ENCODE measurements at regions not wholly inside any gene's neighbourhood (a gene's known extent, or its start where the extent isn't known, plus 50 kb on each side); places are given as distances from the start of the nearest gene placed in this dataset.
"Not testable (repeated sequence)": the region's sequence is repeated elsewhere in the genome, so short reads cannot be mapped to it uniquely, and the experiment has no call there.

DNA sequence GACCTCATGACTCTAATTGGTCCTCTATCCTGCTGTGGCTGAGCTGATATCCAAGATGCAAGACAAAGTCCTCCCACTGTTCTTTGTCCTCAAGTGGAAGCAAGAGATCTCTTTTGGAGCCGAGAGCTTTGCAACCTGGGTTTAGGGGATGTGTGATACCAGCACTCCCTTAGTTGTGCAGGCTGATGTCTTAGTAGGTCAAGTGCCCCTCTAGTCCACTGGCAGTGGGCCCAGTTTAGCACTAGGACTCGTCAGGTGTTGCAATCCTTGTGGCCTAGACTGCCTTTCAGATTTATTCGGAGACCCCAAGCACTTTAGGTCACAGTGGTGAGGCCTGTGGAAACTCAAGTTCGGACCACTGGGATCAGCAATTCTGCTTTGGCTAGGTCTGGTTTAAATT is 64.0 kb downstream of the GPRASP3 start:
- DNase-seq = no peak

DNA sequence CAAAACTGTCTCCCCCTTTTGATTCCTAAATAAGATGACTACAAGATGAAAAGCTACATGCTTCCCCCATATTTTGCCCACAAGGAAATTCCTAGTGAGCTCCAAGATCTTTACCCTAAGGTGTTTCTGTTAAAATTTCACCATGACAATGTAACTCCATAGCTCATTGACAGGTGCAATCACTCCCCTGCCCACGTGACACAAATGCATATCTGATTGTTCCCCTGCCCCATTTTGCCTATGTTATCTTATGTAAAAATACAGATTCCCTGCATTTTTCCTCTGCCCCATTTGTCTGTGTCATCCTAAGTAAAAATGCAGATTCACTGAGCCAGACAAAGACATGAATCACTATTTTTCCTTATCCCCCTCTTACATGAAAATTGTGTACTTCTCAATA is 66.7 kb downstream of the GPRASP3 start:
- no peak for DNase-seq

DNA sequence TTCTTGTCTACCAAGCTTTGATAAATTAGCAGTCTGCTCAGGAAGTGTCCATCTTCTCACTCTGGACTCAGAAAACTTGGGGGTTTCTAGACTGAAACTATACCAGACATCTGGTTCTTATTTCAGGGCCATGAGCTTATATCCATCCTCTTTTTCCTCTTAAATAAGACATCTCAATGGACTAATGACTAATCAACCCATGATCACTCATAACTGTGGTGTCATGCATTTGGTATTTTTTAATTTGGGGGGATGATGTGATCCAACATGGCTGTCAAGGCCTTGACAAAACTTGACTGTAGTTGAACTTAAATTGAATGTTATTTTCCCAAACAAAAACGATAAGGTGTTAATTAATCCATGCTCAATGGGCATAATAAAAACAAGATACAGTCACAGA is 87.8 kb downstream of the GPRASP3 start:
- DNase-seq = no peak

DNA sequence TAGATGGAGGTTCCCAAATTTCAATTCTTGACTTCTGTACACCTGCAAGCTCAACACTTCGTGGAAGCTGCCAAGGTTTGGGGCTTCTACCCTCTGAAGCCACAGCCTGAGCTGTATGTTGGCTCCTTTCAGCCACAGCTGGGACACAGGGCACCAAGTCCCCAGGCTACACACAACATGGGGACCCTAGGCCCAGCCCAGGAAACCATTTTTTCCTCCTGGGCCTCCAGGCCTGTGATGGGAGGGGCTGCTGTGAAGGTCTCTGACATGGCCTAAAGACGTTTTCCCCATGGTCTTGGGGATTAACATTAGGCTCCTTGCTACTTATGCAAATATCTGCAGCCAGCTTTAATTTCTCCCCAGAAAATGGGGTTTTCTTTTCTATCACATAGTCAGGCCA is 97.7 kb downstream of the GPRASP3 start:
- not testable (repeated sequence) for DNase-seq

DNA sequence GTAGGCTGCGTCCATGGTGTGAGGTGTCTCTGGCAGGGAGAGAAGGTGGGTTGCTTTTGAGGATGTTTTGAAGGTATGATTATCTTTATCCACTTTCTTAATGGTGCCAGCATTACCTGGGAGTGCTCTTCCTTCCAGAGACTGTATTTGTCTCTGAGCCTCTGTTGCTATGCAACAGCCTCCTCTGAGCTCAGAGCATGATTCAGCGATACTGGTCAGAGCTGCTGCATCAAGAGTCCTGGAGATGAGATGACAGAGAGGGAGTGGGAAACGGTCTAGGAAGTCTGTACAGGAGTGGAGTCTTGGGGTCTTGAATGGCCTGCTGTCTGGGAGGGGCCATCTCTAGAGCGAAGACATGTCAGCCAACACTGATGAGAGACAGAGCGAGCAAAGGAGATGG is 104.4 kb upstream of the RAB40AL start:
- DNase-seq = no peak

DNA sequence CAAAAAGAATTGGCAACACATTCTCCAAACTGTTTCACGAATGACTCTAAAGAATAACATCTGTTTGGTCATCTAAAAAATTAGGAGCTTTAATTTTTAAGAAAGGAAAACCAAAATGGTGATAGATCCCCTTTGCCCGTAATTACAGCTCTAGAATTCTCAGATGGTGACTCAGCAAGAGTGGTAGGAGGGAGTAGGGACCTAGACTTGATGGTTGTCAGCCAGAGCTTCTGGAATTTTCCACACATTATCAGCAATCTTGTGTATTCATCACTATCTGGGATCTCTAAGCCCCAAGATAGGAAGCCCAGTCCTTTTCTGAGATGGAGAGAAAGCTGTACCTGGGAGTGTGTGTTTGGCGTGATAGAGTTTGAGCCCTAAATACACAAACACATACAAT is 103.9 kb upstream of the RAB40AL start:
- DNase-seq = no peak

DNA sequence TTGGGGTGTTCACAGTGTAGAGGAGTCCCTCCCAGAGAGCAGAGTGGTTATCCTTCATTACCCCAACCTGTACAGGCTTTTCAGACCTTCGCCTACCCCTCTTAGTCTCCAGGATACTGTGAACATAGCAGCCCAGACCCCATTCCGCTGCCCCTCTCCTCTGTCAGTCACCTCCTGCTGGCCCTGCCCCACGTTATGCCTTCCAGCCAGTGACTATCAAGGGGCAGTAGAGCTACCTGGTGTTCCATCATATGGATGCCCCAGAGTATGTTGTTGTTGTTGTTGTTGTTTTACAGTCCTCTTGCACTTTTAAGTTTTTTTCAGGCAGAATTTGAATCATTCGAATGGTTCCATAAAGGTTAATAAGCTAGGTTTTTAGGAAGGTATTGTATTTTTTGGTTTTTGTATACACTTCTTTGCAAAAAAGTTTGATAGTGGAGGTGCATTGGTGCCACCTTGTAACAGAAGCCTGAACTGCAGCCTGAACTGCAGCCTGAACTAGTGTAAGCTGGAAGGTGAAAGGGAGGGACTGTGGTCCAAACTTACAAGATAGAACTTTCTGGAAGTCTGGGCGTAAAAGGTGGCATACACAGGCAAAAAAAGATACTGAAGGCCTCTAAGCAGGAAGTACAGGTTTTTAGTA is 101.4 kb upstream of the RAB40AL start:
- DNase-seq = peak; percentile 22 to 30

DNA sequence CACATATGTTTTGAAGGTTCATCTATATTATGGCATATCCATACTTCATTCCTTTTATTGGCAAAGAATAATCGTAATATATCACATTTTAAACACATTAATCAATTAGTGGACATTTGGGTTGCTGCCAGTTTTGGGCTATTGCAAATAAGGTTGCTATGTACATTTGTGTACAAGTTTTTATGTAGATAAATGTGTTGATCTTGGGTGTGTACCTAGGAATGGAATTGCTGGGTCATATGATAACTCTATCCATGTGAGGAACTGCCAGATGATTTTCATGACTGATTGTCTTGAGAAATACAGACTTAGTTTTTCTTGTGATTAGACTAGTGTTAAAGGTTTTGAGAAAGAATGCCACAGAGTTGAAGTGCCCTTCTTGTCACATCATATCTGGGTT is 99.2 kb upstream of the RAB40AL start:
- DNase-seq = no peak

DNA sequence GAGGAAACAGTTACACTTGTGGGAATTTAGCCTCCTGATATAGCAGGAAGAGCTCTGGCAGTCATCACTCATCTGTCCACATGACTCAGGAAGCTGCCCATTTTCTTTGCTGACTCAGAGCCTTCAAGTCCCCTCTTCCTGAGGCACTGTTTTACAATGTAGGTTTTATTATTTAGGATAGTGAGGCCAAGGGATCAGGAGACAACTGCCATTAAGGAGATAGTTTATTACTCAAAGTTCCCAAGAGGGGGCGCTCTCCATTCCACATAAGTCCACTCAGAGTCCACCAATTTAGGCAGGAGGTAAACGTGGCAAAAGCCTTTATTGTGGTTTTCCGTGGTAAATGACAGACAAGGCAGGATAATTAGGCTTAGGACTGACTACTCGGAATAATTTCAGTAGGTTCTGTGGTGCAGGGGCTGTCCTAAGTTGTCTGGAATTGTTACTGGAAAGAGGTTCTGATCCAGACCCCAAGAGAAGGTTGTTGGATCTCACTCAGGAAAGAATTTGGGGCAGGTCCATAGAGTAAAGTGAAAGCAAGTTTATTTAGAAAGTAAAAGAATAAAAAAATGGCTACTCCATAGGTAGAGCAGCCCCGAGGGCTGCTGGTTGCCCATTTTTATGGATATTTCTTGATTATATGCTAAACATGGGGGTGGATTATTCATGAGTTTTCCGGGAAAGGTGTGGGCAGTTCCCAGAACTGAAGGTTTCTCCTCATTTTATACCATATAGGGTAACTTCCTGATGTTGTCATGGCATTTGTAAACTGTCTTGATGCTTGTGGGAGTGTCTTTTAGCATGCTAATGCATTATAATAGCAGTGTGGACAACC is 96.0 kb upstream of the RAB40AL start:
- DNase-seq = peak; percentile 6 to 19

DNA sequence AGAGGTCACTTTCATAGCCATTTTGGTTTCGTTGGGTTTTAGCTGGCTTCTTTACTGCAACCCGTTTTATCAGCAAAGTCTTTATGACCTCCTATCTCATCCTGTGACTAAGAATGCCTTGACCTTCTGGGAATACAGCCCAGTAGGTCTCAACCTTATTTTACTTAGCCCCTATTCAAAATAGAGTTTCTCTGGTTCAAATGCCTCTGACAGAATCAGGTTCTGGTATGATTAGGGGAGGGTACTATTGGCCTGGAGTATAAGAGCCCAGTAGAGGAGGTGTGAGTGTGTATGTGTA is 95.4 kb upstream of the RAB40AL start:
- DNase-seq = no peak

DNA sequence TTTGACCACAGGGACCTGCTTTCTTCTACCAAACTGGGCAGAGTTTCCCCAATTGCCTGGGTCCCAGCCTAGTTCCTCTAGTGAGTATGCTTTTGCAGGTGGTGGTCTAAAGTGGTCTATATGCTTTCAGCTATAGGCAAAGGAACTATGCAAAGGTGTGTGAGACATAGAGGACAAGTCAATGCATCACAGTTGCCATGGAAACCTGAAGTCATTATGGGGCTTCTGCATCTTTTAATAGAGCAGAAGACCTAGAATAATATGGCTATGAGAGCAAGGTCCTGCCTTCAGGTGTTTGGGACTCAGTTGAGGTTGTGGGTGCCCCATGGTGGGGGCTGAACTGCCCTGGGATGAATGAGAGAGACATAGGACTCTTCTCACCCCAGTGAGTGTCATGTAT is 92.1 kb upstream of the RAB40AL start:
- no peak for DNase-seq

DNA sequence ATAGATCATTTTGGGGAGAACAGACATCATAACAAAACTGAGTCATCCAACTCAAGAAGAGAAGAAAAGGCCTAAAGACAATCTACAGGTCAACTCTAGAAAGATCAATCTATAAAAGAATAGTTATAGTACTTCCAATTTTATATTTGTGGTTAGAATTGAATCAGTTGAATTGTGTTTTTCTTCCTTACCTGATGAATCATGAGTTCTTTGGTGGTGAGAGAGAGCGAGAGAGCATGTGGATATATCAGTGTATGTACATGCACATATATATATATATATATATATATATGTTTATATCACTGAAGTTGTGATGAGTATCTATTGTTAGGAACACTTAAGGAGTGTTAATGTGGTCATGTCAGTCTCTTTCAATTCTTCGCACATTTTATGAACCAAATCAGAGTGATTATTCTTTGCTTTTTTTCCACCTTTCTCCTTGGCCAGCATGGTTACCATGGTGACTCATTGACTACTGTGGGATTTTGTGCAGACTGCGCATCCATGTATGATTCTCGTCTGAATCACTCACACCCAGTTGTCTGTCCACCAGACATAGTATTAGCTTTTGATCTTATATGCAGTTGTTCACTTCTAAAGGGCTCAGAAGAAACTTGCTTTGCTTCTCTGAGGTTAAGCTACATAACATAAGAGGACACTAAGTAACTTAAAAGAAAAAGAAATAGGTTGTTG is 90.4 kb upstream of the RAB40AL start:
- no peak for DNase-seq

DNA sequence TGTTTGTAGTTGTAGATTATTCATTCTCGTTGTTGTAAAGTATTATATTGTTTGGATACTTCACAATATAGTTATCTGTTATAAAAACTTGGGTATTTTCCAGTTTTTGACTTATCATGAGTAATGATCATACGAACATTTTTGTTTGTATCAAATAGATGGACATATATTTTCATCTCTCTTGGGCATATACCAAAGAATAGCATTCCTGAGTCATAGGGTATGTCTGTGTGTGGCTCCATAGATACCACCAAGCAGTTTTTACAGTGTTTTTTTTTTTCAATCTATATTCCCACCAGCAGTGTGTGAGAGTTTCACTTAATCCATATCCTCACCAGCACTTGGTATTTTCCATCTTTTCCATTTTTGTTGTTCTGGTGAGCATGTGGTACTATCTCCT is 89.7 kb upstream of the RAB40AL start:
- no peak for DNase-seq

DNA sequence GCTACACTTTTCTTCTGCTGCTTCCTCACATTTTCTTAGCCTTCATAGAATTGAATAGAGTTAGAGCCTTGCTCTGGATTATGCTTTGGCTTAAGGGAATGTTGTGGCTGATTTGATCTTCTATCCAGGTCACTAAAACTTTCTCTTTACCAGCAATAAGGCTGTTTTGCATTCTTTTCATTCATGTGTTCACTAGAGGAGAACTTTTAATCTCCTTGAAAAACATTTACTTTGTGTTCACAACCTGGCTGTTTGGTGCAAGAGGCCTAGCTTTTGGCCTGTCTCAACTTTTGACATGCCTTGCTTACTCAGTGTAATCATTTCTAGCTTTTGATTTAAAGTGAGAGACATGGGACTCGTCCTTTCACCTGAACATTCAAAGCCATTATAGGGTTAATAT is 87.7 kb upstream of the RAB40AL start:
- DNase-seq = no peak

DNA sequence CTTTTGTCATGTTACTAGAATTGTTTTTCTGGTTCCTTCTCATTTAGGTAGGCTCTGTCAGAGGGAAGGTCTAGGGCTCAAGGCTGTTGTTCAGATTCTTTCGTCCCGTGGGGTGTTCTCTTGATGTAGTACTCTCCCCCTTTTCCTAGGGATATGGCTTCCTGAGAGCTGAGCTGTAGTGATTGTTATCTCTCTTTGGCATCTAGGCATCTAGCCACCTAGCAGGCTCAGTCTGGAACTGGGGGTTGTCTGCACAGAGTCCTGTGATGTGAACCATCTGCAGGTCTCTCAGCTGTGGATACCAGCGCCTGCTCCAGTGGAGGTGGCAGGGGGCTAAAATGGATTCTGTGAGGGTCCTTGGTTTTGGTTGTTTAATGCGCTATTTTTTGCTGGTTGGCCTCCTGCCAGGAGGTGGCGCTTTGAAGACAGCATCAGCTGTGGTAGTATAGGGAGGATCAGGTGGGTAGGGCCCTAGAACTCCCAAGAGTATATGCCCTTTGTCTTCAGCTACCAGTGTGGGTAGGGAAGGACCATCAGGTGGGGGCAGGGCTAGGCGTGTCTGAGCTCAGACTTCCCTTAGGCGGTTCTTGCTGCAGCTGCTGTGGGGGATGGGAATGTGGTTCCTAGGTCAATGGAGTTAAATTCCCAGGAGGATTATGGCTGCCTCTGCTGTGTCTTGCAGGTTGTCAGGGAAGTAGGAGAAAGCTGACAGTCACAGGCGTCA is 78.1 kb upstream of the RAB40AL start:
- not testable (repeated sequence) for DNase-seq

DNA sequence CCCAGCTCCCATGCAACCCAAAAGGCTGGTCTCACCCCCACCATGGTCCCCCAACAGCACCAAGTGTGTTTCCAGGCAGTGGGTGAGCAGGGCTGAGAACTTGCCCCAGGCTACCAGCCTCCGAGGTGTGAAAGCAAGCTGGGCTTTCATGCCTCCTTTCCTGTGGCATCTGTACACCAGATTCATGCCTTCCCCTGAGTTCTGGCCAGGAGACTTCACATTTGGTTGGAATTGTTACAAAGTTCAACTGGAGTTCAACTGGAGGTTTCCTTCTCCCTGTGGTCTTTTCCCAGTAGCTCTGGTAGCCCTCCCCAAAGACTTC is 77.6 kb upstream of the RAB40AL start:
- no peak for DNase-seq

DNA sequence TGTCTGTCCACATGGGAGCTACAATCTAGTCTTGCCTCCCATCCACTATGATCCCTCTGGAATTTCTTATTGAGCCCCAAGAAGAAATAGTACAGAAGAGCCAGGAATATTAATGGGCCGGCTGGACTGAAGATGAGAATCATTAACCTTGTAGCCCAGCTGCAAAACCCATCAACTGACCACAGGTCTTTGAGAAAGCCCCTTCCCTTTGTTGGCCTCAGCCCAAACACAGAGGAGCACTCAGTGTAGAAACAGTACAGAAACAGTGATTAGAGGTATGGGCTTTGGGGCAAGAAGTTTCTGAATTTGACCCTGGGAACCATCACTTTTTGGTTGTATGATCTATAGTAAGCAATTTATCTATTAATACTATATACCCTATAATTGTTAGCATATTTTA is 76.8 kb upstream of the RAB40AL start:
- no peak for DNase-seq

DNA sequence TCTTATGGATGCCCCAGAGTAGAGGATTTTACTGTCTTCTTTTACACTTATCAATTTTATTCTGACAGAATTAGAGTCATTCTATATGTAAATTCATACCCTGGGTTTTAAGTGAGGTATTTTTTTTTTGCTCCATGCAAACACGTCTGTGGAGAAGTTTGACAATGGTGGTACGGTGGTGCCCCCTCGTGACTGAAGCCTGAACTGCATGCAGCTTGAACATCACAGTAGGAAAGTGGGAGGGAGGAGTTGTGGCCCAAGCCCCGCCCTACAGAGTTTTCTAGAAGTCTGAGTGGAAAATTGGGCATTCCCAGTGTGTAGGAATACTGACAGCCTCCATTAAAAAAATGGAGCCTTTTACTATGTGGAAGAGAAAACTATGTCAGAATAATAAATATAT is 73.3 kb upstream of the RAB40AL start:
- DNase-seq = peak; percentile 61 to 66

DNA sequence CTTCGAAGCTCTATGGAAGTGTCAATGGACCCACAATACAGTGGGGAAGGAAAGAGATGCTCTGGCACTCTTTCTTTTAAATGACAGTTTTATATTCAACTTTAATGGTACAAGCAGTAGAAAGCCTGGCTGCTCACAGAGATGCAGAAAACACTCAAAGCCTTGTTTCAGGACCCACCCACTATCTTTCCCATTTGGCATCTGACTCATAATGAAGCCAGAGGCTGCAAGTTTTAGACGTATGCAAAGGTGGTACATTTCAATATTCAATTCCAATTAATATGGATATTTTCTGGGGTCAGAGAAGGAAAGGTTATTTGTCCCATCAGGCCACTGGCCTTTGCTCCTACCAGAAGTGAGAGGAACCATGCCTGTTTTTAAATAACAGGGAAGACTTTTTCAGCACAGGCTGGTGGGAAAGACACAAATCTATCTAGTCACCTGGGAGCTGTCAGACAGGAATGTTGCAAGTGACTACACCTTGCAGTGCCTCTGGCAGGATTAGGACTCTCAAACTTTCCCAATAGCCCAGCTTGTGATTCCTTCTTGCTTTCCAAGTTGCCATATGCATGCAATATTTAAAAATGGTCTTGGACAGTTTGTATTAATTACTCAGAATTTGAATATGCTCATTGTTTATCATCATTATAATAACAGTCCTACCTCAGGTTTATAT is 70.0 kb upstream of the RAB40AL start:
- DNase-seq = no peak

DNA sequence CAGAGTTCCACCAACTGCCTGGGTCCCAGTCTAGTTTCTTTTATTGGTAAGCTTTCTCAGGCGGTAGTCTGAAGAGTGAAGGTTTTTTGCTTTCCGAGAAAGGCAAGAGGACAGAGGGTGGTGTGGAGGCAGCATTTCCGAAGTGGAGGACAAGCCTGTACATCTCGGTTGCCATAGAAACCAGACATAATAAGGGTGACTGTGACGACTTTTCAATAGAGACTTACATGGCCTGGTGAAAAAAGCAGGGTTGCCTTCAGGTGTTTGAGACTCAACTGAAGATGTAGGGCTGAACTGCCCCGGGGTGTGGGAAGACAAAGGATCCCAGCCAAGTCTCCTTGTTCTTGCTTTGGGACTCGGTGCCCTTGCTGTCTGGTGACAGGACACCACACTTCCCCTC is 53.6 kb upstream of the RAB40AL start:
- DNase-seq = no peak
